H9 (cell line): ENCODE measurements at regions not wholly inside any gene's neighbourhood (a gene's known extent, or its start where the extent isn't known, plus 50 kb on each side); places are given as distances from the start of the nearest gene placed in this dataset.
A peak's percentile ranks its signal among the peaks of the same experiment; 100 is the strongest.

Source experiments
- DNase-seq: peaks from one replicate; pipeline ENCODE4 v3.0.0-alpha.2; 2017
- H2AFZ ChIP-seq: one replicate; pipeline ENCODE4 v1.6.1; 2013; ENCODE audit warnings: mild to moderate bottlenecking, low read length, control low read depth, moderate library complexity
- H2AK5ac ChIP-seq: 2 replicates; pipeline ENCODE4 v1.6.1; 2013; ENCODE audit warnings: low read length, control low read depth, mixed read lengths; ENCODE audit not compliant: insufficient read length
- H2BK120ac ChIP-seq: one replicate; pipeline ENCODE4 v1.6.1; 2013; ENCODE audit warnings: low read depth, mild to moderate bottlenecking, low read length, control low read depth, inconsistent platforms; ENCODE audit not compliant: poor library complexity, severe bottlenecking
- H2BK12ac ChIP-seq: 2 replicates; pipeline ENCODE4 v1.6.1; 2013; ENCODE audit warnings: low read length, control low read depth, mixed read lengths, low read depth; ENCODE audit not compliant: insufficient read length
- H2BK15ac ChIP-seq: 2 replicates; pipeline ENCODE4 v1.6.1; 2013; ENCODE audit warnings: low read depth, low read length, control low read depth
- H2BK20ac ChIP-seq: one replicate; pipeline ENCODE4 v1.6.1; 2013; ENCODE audit warnings: low read depth, mild to moderate bottlenecking, low read length, control low read depth, inconsistent platforms; ENCODE audit not compliant: poor library complexity, severe bottlenecking
- H2BK5ac ChIP-seq: 2 replicates; pipeline ENCODE4 v1.6.1; 2013; ENCODE audit warnings: low read length, control low read depth, mixed read lengths; ENCODE audit not compliant: insufficient read length
- H3K14ac ChIP-seq: 2 replicates; pipeline ENCODE4 v1.6.1; 2013; ENCODE audit warnings: low read length, control low read depth; ENCODE audit not compliant: insufficient read depth
- H3K18ac ChIP-seq: 2 replicates; pipeline ENCODE4 v1.6.1; 2013; ENCODE audit warnings: low read depth, mild to moderate bottlenecking, mixed read lengths, low read length, control low read depth; ENCODE audit not compliant: insufficient read length
- H3K23ac ChIP-seq: 2 replicates; pipeline ENCODE4 v1.6.1; 2013; ENCODE audit warnings: low read length, control low read depth, mixed read lengths, low read depth; ENCODE audit not compliant: insufficient read length
- H3K23me2 ChIP-seq: 2 replicates; pipeline ENCODE4 v1.6.1; 2013; ENCODE audit warnings: low read depth, mild to moderate bottlenecking, mixed read lengths, low read length, control low read depth; ENCODE audit not compliant: insufficient read length, poor library complexity, severe bottlenecking
- H3K27ac ChIP-seq: 2 replicates; pipeline ENCODE4 v1.5.1; 2013; ENCODE audit warnings: low read length, control low read depth, mixed read lengths, low read depth; ENCODE audit not compliant: insufficient read length
- H3K27me3 ChIP-seq: 2 replicates; pipeline ENCODE4 v1.6.1; 2013; ENCODE audit warnings: low read length, control low read depth, inconsistent platforms; ENCODE audit not compliant: insufficient read depth
- H3K4ac ChIP-seq: 2 replicates; pipeline ENCODE4 v1.6.1; 2013; ENCODE audit warnings: low read depth, mild to moderate bottlenecking, control low read depth, inconsistent platforms, low read length, moderate library complexity
- H3K4me1 ChIP-seq: 2 replicates; pipeline ENCODE4 v1.6.1; 2013; ENCODE audit warnings: low read length, control low read depth, inconsistent platforms; ENCODE audit not compliant: insufficient read depth
- H3K4me2 ChIP-seq: 2 replicates; pipeline ENCODE4 v1.6.1; 2013; ENCODE audit warnings: low read length, control low read depth, mixed read lengths; ENCODE audit not compliant: insufficient read length, insufficient read depth
- H3K56ac ChIP-seq: 2 replicates; pipeline ENCODE4 v1.6.1; 2013; ENCODE audit warnings: low read depth, mild to moderate bottlenecking, mixed read lengths, low read length, control low read depth; ENCODE audit not compliant: insufficient read length
- H3K79me1 ChIP-seq: 2 replicates; pipeline ENCODE4 v1.6.1; 2013; ENCODE audit warnings: low read depth, mild to moderate bottlenecking, moderate library complexity, low read length, control low read depth, inconsistent platforms; ENCODE audit not compliant: insufficient read depth, poor library complexity, severe bottlenecking
- H3K79me2 ChIP-seq: 2 replicates; pipeline ENCODE4 v1.6.1; 2013; ENCODE audit warnings: low read length, control low read depth, inconsistent platforms; ENCODE audit not compliant: insufficient read depth
- H3K9ac ChIP-seq: 2 replicates; pipeline ENCODE4 v1.6.1; 2013; ENCODE audit warnings: low read length, control low read depth, mixed read lengths; ENCODE audit not compliant: insufficient read length; ENCODE audit errors: extremely low read depth
- H3K9me3 ChIP-seq: one replicate; pipeline ENCODE4 v1.6.1; 2013; ENCODE audit warnings: low read depth, low read length, inconsistent platforms; ENCODE audit not compliant: control insufficient read depth
- H3T11ph ChIP-seq: one replicate; pipeline ENCODE4 v1.6.1; 2013; ENCODE audit warnings: mild to moderate bottlenecking, low read length, control low read depth, inconsistent platforms
- H4K20me1 ChIP-seq: one replicate; pipeline ENCODE4 v1.6.1; 2013; ENCODE audit not compliant: control insufficient read depth, insufficient read length, insufficient read depth
- H4K5ac ChIP-seq: 2 replicates; pipeline ENCODE4 v1.6.1; 2013; ENCODE audit warnings: low read depth, mild to moderate bottlenecking, mixed read lengths, low read length, control low read depth; ENCODE audit not compliant: insufficient read length
- H4K8ac ChIP-seq: replicated peaks from 2 replicates; pipeline ENCODE4 v1.6.1; 2013; ENCODE audit warnings: low read length, control low read depth, mixed read lengths, low read depth; ENCODE audit not compliant: insufficient read length
- H4K91ac ChIP-seq: 2 replicates; pipeline ENCODE4 v1.6.1; 2013; ENCODE audit warnings: low read depth, mild to moderate bottlenecking, moderate library complexity, mixed read lengths, low read length, control low read depth; ENCODE audit not compliant: insufficient read length
- H3K27ac Mint-ChIP-seq, 3 experiments: 2 replicates in 2 of 3; 3 replicates in 1 of 3; pipeline ENCODE4 v1.8.0; 2020 to 2021; ENCODE audit warnings: mixed read lengths in 3 of 3, mild to moderate bottlenecking in 1 of 3, moderate library complexity in 1 of 3
- H3K27me3 Mint-ChIP-seq: 2 replicates; pipeline ENCODE4 v1.8.0; 2021; ENCODE audit warnings: low read depth, mild to moderate bottlenecking, moderate library complexity, mixed read lengths
- H3K36me3 Mint-ChIP-seq, 3 experiments: 2 replicates in 2 of 3; 3 replicates in 1 of 3; pipeline ENCODE4 v1.8.0; 2020 to 2021; ENCODE audit warnings: low read depth in 3 of 3, mixed read lengths in 3 of 3; ENCODE audit not compliant: insufficient read depth in 1 of 3
- H3K4me1 Mint-ChIP-seq, 2 experiments: 2 replicates each; pipeline ENCODE4 v1.8.0; 2020; ENCODE audit warnings: mixed read lengths in 2 of 2
- H3K4me3 Mint-ChIP-seq, 2 experiments: 2 replicates in 1 of 2; 3 replicates in 1 of 2; pipeline ENCODE4 v1.8.0; 2020 to 2021; ENCODE audit warnings: mild to moderate bottlenecking in 2 of 2, mixed read lengths in 2 of 2, moderate library complexity in 1 of 2
- H3K9me3 Mint-ChIP-seq, 2 experiments: 2 replicates in 1 of 2; 3 replicates in 1 of 2; pipeline ENCODE4 v1.8.0; 2020; ENCODE audit warnings: mild to moderate bottlenecking in 2 of 2, mixed read lengths in 2 of 2, moderate library complexity in 1 of 2
- CTCF ChIP-seq: fragments of 200-600 bp; sonication (generic); conservative IDR thresholded peaks from 3 replicates; pipeline ENCODE4 v1.8.0; 2021; ENCODE audit warnings: antibody characterized with exemption, mild to moderate bottlenecking
- WGBS: extraction: QIAGEN DNeasy Blood & Tissue Kit; methylation state at CpG from one replicate; pipeline ENCODE4 v1.1.7; 2013; ENCODE audit warnings: missing lambda C conversion rate, low lambda C conversion rate, mixed read lengths; ENCODE audit not compliant: insufficient read length; ENCODE audit errors: extremely low coverage; 5-methylcytosine and 5-hydroxymethylcytosine counted together

GRCh38 chr3:82087958-82088357, 326.5 kb upstream of the GBE1 start:
- H3K56ac ChIP-seq = no peak overlapping the region
- H3K4me2 ChIP-seq = no peak overlapping the region
- H3K27ac ChIP-seq = no peak overlapping the region
- H4K8ac ChIP-seq = no peak overlapping the region
- H3K9ac ChIP-seq = no peak overlapping the region
- Mint-ChIP-seq H3K36me3 (no peaks in the 10 kb centered on the region), H3K4me3 (no peak overlapping the region), H3K4me1 (peaks cover 41% of the 10 kb centered on the region in 2 experiments), H3K9me3 (no peaks in the 10 kb centered on the region), H3K27ac (peak overlapping the region in 1 of 3 experiments; percentile 52; a peak in 1 of 7 replicates), H3K27me3 (no peaks in the 10 kb centered on the region)
- H3K23me2 ChIP-seq = no peaks in the 10 kb centered on the region
- H3K9me3 ChIP-seq = no peaks in the 10 kb centered on the region
- no peak overlapping the region for H2BK12ac ChIP-seq
- H3K27me3 ChIP-seq = no peaks in the 10 kb centered on the region
- WGBS = no CpG with 5 or more reads among the region's 2 CpGs
- no peaks in the 10 kb centered on the region for H4K20me1 ChIP-seq
- no peak overlapping the region for H2AK5ac ChIP-seq
- H4K91ac ChIP-seq = no peak overlapping the region
- H3K14ac ChIP-seq = no peak overlapping the region
- DNase-seq = no peak
- no peaks in the 10 kb centered on the region for H3K79me2 ChIP-seq
- no peak for TF ChIP-seq CTCF
- H3K79me1 ChIP-seq = no peaks in the 10 kb centered on the region
- H2BK20ac ChIP-seq = no peak overlapping the region
- H2BK5ac ChIP-seq = no peak overlapping the region
- H2BK120ac ChIP-seq = no peak overlapping the region
- peak overlapping the region; percentile 63 for H2AFZ ChIP-seq
- no peak overlapping the region for H3K18ac ChIP-seq
- H3T11ph ChIP-seq = no peak overlapping the region
- no peak overlapping the region for H2BK15ac ChIP-seq
- no peak overlapping the region for H3K4ac ChIP-seq
- H4K5ac ChIP-seq = no peak overlapping the region
- peaks cover 5% of the 10 kb centered on the region; the same call in 1 of the 2 replicates for H3K4me1 ChIP-seq
- H3K23ac ChIP-seq = no peak overlapping the region
